Skeletal muscle tissue (tissue), 3 donors: ENCODE measurements at regions not wholly inside any gene's neighbourhood (a gene's known extent, or its start where the extent isn't known, plus 50 kb on each side); places are given as distances from the start of the nearest gene placed in this dataset.
"Not testable (repeated sequence)": the region's sequence is repeated elsewhere in the genome, so short reads cannot be mapped to it uniquely, and the experiment has no call there.

Source experiments
- H3K27ac ChIP-seq: one replicate; pipeline ENCODE4 v1.7.0; 2013; ENCODE audit warnings: mild to moderate bottlenecking, low read depth, low read length, inconsistent platforms
- H3K27me3 ChIP-seq, 3 donors: one replicate each; pipeline ENCODE4 v1.7.0; 2013; ENCODE audit warnings: low read length in 3 of 3; ENCODE audit not compliant: control insufficient read depth in 3 of 3, insufficient read depth in 3 of 3
- H3K36me3 ChIP-seq, 3 donors: one replicate each; pipeline ENCODE4 v1.7.0; 2013; ENCODE audit warnings: low read length in 3 of 3; ENCODE audit not compliant: control insufficient read depth in 3 of 3, insufficient read depth in 3 of 3
- H3K4me1 ChIP-seq, 3 donors: one replicate each; pipeline ENCODE4 v1.7.0; 2013; ENCODE audit warnings: low read length in 3 of 3, mild to moderate bottlenecking in 3 of 3; ENCODE audit not compliant: control insufficient read depth in 3 of 3, insufficient read depth in 3 of 3
- H3K4me3 ChIP-seq, 3 donors: one replicate each; pipeline ENCODE4 v1.7.0; 2013; ENCODE audit warnings: low read length in 3 of 3
- H3K9ac ChIP-seq, 3 donors: one replicate each; pipeline ENCODE4 v1.7.0; 2013; ENCODE audit warnings: low read length in 3 of 3, mild to moderate bottlenecking in 3 of 3, moderate library complexity in 2 of 3, low read depth in 1 of 3
- H3K9me3 ChIP-seq, 3 donors: one replicate each; pipeline ENCODE4 v1.7.0; 2013; ENCODE audit warnings: low read length in 3 of 3; ENCODE audit not compliant: control insufficient read depth in 3 of 3
- donor health status: Osteomylitis.

GRCh38 chr5:4580772-4581171 is 559.4 kb upstream of the ADAMTS16 start:
- Histone ChIP-seq H3K4me1 (no peaks in the 10 kb centered on the region), H3K27me3 (no peaks in the 10 kb centered on the region), H3K36me3 (no peaks in the 10 kb centered on the region), H3K9ac (no peak overlapping the region), H3K4me3 (no peak overlapping the region), H3K27ac (no peak overlapping the region), H3K9me3 (peaks cover 0 to 10% (median 7%) of the 10 kb centered on the region in 3 donors)

- Histone ChIP-seq H3K4me3 (no peak overlapping the region), H3K9me3 (peaks cover 0 to 10% (median 7%) of the 10 kb centered on the region in 3 donors), H3K9ac (no peak overlapping the region), H3K27me3 (no peaks in the 10 kb centered on the region), H3K27ac (no peak overlapping the region), H3K4me1 (no peaks in the 10 kb centered on the region), H3K36me3 (no peaks in the 10 kb centered on the region)
These were observed 558.8 kb upstream of the ADAMTS16 start for GRCh38 chr5:4581289-4581688.

GRCh38 chr5:4584982-4585381 is 555.1 kb upstream of the ADAMTS16 start:
- Histone ChIP-seq H3K9ac (no peak overlapping the region), H3K4me1 (no peaks in the 10 kb centered on the region), H3K27ac (no peak overlapping the region), H3K36me3 (no peaks in the 10 kb centered on the region), H3K27me3 (no peaks in the 10 kb centered on the region), H3K4me3 (no peak overlapping the region), H3K9me3 (peaks cover 0 to 12% (median 7%) of the 10 kb centered on the region in 3 donors)

GRCh38 chr5:4613440-4613839 is 526.7 kb upstream of the ADAMTS16 start:
- H3K9me3 ChIP-seq: no peaks in the 10 kb centered on the region
- H3K27me3 ChIP-seq: no peaks in the 10 kb centered on the region
- H3K27ac ChIP-seq: no peak overlapping the region
- no peaks in the 10 kb centered on the region for H3K36me3 ChIP-seq
- no peaks in the 10 kb centered on the region for H3K4me1 ChIP-seq
- H3K9ac ChIP-seq: no peak overlapping the region
- no peak overlapping the region for H3K4me3 ChIP-seq

- Histone ChIP-seq H3K27me3 (no peaks in the 10 kb centered on the region), H3K9ac (no peak overlapping the region), H3K27ac (no peak overlapping the region), H3K36me3 (no peaks in the 10 kb centered on the region), H3K4me3 (no peak overlapping the region), H3K4me1 (no peaks in the 10 kb centered on the region), H3K9me3 (no peaks in the 10 kb centered on the region)
These were observed 526.0 kb upstream of the ADAMTS16 start for GRCh38 chr5:4614088-4614487.

- not testable (repeated sequence) for H3K4me3 ChIP-seq, H3K9ac ChIP-seq, H3K4me1 ChIP-seq, H3K27me3 ChIP-seq, H3K36me3 ChIP-seq, H3K27ac ChIP-seq, H3K9me3 ChIP-seq
These were observed 524.8 kb upstream of the ADAMTS16 start for GRCh38 chr5:4615369-4615768.

GRCh38 chr5:4625206-4625896 is 514.8 kb upstream of the ADAMTS16 start:
- Histone ChIP-seq H3K9me3 (no peaks in the 10 kb centered on the region), H3K27me3 (no peaks in the 10 kb centered on the region), H3K4me1 (no peaks in the 10 kb centered on the region), H3K36me3 (no peaks in the 10 kb centered on the region), H3K4me3 (no peak overlapping the region), H3K9ac (no peak overlapping the region), H3K27ac (no peak overlapping the region)

- Histone ChIP-seq H3K9ac (no peak overlapping the region), H3K27me3 (no peaks in the 10 kb centered on the region), H3K36me3 (no peaks in the 10 kb centered on the region), H3K27ac (no peak overlapping the region), H3K4me3 (no peak overlapping the region), H3K4me1 (no peaks in the 10 kb centered on the region), H3K9me3 (no peaks in the 10 kb centered on the region)
These were observed 513.0 kb upstream of the ADAMTS16 start for GRCh38 chr5:4627131-4627530.

GRCh38 chr5:4627929-4628328 is 512.2 kb upstream of the ADAMTS16 start:
- Histone ChIP-seq H3K27ac (no peak overlapping the region), H3K4me3 (no peak overlapping the region), H3K36me3 (no peaks in the 10 kb centered on the region), H3K27me3 (no peaks in the 10 kb centered on the region), H3K9ac (no peak overlapping the region), H3K4me1 (no peaks in the 10 kb centered on the region), H3K9me3 (no peaks in the 10 kb centered on the region)

GRCh38 chr5:4628645-4629385 is 511.3 kb upstream of the ADAMTS16 start:
- Histone ChIP-seq H3K27me3 (no peaks in the 10 kb centered on the region), H3K36me3 (no peaks in the 10 kb centered on the region), H3K9me3 (no peaks in the 10 kb centered on the region), H3K9ac (no peak overlapping the region), H3K4me1 (no peaks in the 10 kb centered on the region), H3K27ac (no peak overlapping the region), H3K4me3 (no peak overlapping the region)
